GM19328 (cell line): ENCODE measurements at regions not wholly inside any gene's neighbourhood (a gene's known extent, or its start where the extent isn't known, plus 50 kb on each side); places are given as distances from the start of the nearest gene placed in this dataset.

ENCODE experiments used
- ATAC-seq: cut with Tn5 transposase; IDR thresholded peaks from one replicate; pipeline ENCODE4 v1.9.1; 2021; ENCODE audit warnings: mild to moderate bottlenecking, moderate library complexity; ENCODE audit not compliant: unreplicated experiment

GRCh38 chr5:56466136-56466816 lies 233.1 kb upstream of the ANKRD55 start:
- ATAC-seq: no peak

DNA sequence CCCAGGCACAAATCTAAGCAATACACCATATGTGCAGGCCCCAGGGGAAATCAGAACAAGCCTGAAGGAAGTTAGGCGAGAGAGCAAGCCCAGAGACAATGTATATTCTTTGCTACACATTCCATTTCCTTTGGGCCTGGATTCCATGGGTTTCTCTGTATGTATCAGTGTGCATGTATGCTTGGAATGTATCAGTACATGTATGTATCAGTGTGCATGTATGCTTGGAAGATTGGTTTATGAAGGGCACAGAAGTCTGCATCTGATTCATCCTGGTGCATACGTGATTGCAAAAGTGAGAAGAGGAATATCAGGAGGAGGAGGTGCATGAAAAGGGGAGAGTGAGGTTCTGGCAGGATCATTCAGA lies 232.6 kb upstream of the ANKRD55 start:
- ATAC-seq: no peak

DNA sequence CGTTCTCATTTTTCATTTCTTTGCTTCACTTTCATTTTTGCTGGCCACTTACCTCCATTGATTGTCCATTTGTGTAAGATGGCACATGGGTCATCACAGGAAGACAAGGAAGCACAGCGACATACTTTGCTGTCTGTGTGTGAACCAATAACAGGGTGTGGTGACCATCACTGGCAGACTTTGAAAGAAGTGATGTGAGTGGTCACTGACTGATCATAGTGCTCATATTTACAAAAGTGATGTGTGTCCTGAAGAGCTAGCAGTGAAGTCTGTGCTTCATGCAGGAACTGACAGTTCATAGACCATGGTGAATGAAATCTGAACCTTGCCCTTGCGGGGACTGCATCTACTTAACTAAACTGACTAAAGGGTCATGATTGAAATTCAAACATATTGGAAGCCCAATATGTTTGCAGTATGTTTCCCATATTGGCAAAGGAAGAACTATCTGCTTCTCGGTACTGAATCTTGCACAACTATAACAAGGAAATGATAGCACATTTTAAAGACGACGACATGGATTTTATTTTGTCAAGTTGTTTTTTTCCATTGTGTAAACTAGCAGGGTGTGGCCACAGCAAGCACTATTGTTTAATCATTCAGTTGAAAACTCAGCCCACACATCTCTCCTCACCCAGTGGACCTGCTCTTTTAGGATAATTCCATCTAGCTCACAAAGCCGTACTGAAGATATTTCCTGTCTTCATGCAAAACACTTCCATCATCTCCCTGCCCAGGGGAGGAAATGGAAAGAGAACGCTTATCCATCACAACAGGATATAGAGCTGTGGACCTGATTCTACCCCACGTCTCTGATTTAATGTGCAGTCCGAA lies 232.0 kb upstream of the ANKRD55 start:
- ATAC-seq: no peak

DNA sequence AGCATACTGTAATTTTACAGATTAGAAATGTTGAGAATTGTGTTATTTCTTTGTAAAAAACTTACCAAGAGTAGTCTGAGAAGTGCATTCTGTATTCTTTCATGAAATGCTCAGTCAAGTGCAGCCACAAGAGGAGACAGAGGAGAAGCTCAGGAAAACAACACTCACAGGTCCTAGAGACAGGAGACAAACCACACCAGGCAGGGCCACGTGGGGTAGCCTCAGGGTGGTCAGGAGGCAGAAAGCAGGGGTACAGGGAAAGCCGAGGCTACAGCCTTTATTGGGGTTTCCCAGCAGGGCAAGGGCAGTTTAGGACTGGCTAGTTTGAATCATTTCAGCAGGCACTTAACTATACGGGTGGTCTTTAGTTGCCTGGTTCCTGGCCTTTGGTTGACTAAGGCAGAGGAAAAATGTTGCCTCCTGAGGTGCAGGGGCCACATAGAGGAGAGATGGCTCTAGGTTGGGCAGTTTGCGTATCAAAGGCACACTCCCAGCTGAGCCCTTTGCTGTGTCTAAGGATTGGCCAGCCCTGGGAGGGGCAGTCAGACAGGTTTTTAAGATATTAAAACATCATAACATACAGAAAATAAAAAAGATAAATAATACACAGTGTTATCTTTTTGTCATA lies 230.9 kb upstream of the ANKRD55 start:
- ATAC-seq: no peak

DNA sequence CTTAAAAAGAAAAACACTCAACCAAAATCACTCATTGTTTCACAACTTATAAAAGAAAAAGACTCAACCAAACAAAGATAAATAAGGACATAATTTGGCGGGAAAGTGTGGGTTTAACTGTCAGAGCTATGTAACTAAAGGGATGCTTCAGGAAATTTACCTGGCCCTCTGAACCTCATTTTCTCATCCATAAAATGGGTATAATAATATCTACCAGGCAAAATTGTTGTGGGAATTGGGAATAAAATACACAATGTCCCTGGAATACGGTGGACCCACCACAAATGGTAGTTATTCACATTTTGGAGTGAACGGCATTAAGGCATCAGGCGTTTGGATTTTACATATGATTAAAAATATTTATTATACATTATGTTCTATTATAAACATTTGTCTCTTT lies 228.5 kb upstream of the ANKRD55 start:
- ATAC-seq: no peak

GRCh38 chr5:56460681-56461191 lies 227.6 kb upstream of the ANKRD55 start:
- ATAC-seq: no peak

- ATAC-seq: no peak
Measured at GRCh38 chr5:56460195-56460546, 227.0 kb upstream of the ANKRD55 start.

GRCh38 chr5:56459394-56460194 lies 226.5 kb upstream of the ANKRD55 start:
- ATAC-seq: no peak

DNA sequence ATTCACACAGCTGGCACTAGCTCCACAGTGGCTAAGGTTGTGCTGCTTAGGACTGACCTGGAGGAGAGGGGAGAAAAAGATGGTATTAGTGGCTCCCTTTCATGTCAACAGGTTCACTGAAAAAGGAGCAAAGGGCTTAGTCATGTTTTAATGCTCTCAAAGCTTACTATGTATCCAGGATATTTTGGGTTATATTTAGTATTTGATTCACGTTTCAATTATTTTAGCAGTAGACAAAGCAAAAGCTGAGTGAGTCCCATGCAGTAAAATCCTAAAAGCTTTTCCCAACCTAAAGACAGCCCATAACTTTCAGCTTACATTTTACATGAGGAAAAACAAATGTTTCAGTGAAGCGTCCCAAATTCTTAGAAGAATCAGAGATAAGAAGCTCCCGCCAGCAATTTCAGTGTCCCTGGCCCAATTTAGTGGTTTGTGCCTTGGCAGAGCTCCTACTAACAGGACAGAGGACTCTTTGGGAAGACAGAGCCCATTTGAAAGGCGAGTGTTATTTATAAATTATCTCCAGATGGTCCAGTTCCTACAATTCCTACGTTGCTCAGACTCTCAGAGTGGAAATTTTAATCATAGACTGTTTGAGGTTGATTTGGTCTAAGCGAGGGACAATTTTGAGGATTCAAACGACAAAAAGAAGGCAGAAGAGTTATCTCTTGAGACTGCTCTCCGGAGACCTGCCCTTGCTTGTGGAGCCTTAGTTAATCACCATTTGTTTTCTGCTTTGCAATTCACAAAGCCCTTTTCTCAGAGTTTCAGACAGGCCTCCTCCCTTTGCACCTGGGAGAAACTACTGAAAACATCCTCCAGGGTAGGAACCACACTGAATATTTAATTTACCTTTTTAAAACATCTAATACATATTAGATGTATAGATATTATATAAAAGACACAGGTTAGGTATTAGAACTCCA lies 225.0 kb upstream of the ANKRD55 start:
- ATAC-seq: no peak

- ATAC-seq: no peak
Measured at GRCh38 chr5:56456002-56456401, 222.9 kb upstream of the ANKRD55 start.

- ATAC-seq: no peak
Measured at GRCh38 chr5:56455417-56455816, 222.3 kb upstream of the ANKRD55 start.

GRCh38 chr5:56454219-56454862 lies 221.2 kb upstream of the ANKRD55 start:
- no peak for ATAC-seq

DNA sequence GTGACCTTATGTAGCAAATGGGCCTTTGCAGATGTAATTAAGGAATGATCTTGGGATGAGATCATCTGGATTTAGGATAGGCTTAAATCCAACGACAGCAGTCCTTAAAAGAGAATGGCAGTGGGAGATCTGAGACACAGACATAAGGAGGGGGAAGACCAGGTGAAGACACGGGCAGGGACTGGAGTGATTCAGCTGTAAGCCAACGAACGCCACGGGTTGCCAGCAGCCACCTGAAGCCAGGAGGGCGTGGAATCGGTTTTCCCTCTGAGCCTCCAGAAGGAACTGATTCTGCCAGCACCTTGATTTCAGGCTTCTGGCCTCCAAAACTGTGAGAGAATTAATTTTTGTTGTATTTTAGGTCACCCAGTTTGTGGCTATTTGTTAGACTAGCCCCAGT lies 218.6 kb upstream of the ANKRD55 start:
- ATAC-seq: no peak

DNA sequence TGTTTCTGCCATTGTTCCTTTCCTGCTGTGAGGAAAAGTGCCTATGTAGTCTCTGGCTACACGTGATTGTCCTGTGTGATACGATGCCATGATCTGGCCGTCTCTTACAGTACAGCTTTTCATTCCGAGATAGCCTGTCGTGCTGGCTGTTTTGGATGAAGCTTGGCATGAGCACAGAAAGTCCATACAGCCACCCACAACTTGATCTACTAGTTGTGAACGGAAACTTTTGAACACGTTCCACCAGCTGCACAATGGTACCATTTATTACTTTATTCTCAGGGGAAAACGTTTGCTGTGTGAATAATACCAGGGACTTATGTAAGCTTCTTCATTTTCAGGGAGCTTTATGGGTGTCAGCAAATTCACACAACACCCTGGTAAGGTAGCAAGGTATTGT lies 217.6 kb upstream of the ANKRD55 start:
- no peak for ATAC-seq

GRCh38 chr5:56449071-56449640 lies 216.0 kb upstream of the ANKRD55 start:
- ATAC-seq: no peak

DNA sequence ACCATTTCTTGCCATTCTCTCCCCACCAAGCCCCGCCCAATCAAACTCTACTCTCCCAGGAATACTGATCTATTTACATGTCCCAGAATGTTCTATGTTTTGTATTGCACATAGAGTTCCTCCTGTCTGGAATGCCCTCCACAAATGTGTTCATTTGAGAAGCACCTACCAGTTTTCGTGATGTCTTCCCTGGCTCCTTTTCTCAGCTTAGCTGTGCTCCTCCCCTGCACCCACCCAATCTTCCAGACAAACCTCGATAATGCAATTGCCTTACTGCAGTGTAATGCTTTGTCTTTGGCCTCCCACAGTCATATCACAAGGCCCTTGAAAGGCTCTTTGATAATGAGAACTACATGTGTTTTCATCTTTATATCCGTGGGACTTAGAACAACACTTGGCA lies 214.5 kb upstream of the ANKRD55 start:
- ATAC-seq: no peak

- no peak for ATAC-seq
Measured at GRCh38 chr5:56447232-56447631, 214.1 kb upstream of the ANKRD55 start.

GRCh38 chr5:56446728-56447127 lies 213.6 kb upstream of the ANKRD55 start:
- no peak for ATAC-seq

- ATAC-seq: no peak
Measured at GRCh38 chr5:56443826-56444225, 210.7 kb upstream of the ANKRD55 start.
